Panc1 (cell line): ENCODE measurements at regions not wholly inside any gene's neighbourhood (a gene's known extent, or its start where the extent isn't known, plus 50 kb on each side); places are given as distances from the start of the nearest gene placed in this dataset.

Experiments
- ATAC-seq: fragments of 200-7000 bp; cut with Tn5 transposase; 2 replicates; pipeline ENCODE4 v1.9.1; 2020; ENCODE audit warnings: mild to moderate bottlenecking, moderate library complexity
- BruUV-seq: library from RNA; stranded (reverse); fragments of 400-500 nt; replicated peaks from 2 replicates; lab custom pipeline; 2021; lab: Mats Ljungman, UMichigan
- CTCF ChIA-PET: fragments of 300-600 bp; sonication (Branson Sonifier 250); formaldehyde crosslinking; loops from one replicate; lab custom pipeline; 2022; ENCODE audit warnings: antibody characterized with exemption; lab: Charles Lee
- POLR2A ChIA-PET: fragments of 300-600 bp; sonication (Branson Sonifier 250); formaldehyde crosslinking; loops from one replicate; lab custom pipeline; 2022; ENCODE audit warnings: antibody characterized with exemption; lab: Charles Lee
- DNase-seq: peaks from one replicate; pipeline ENCODE4 v3.0.0-alpha.2; 2010; ENCODE audit warnings: low read depth, low spot score
- H3K27ac ChIP-seq: 2 replicates; pipeline ENCODE4 v1.5.1; 2011; ENCODE audit warnings: mild to moderate bottlenecking, low read length, inconsistent platforms
- H3K27me3 ChIP-seq: fragments of 200-500 bp; sonication (Bioruptor generic); 2 replicates; pipeline ENCODE4 v1.6.0; 2014; ENCODE audit warnings: low read length, inconsistent platforms; ENCODE audit not compliant: control insufficient read depth, insufficient read depth
- H3K36me3 ChIP-seq: fragments of 200-500 bp; sonication (Bioruptor generic); 2 replicates; pipeline ENCODE4 v1.5.1; 2014; ENCODE audit warnings: inconsistent platforms, mild to moderate bottlenecking, low read length, moderate library complexity; ENCODE audit not compliant: control insufficient read depth, insufficient read depth
- H3K4me1 ChIP-seq: 2 replicates; pipeline ENCODE4 v1.5.1; 2011; ENCODE audit warnings: inconsistent platforms, mild to moderate bottlenecking, low read length, moderate library complexity; ENCODE audit not compliant: control insufficient read depth, insufficient read depth
- H3K4me3 ChIP-seq, 2 experiments: 2 replicates each; pipeline ENCODE4 v1.5.1; 2011 to 2012; ENCODE audit warnings: low read depth in 2 of 2, low read length in 2 of 2, mild to moderate bottlenecking in 2 of 2, inconsistent platforms in 1 of 2, moderate library complexity in 1 of 2
- H3K9me3 ChIP-seq: fragments of 200-500 bp; sonication (Bioruptor generic); 2 replicates; pipeline ENCODE4 v1.5.1; 2014; ENCODE audit warnings: low read depth, mild to moderate bottlenecking, inconsistent platforms, low read length, moderate library complexity; ENCODE audit not compliant: control insufficient read depth, insufficient read depth
- POLR2AphosphoS5 ChIP-seq: IDR thresholded peaks from 2 replicates; pipeline ENCODE4 v1.6.1; 2012; ENCODE audit warnings: mild to moderate bottlenecking, low read depth, low read length, moderate library complexity
- REST ChIP-seq, 2 experiments: IDR thresholded peaks; 2 replicates each; pipeline ENCODE4 v1.6.1; 2011 to 2012; ENCODE audit warnings: low read depth in 2 of 2, control low read depth in 1 of 2, low read length in 1 of 2, mild to moderate bottlenecking in 1 of 2, moderate library complexity in 1 of 2; ENCODE audit not compliant: insufficient read depth in 1 of 2
- SIN3A ChIP-seq: IDR thresholded peaks from 2 replicates; pipeline ENCODE4 v1.6.1; 2012; ENCODE audit warnings: low read depth, mild to moderate bottlenecking, low read length, moderate library complexity, borderline replicate concordance; ENCODE audit not compliant: insufficient read depth
- TCF7L2 ChIP-seq: IDR thresholded peaks from 2 replicates; pipeline ENCODE4 v1.6.1; 2011; ENCODE audit warnings: mild to moderate bottlenecking, low read depth, low read length, inconsistent platforms
- in situ Hi-C: cut with HindIII; loops from 2 replicates; pipeline ENCODE4 v1.10.0; 2016; ENCODE audit warnings: low sequenced_read_pairs, low pct_unique_long_range_greater_than_20kb
- intact Hi-C: fragments of 100-400 bp; cut with micrococcal nuclease; formaldehyde crosslinking; loops from one replicate; pipeline ENCODE4 v1.10.0; 2022; ENCODE audit not compliant: unreplicated experiment
- TF ChIP-seq, protein P1 (sequence below): fragments of 450-650 bp; IDR thresholded peaks from 2 replicates; pipeline ENCODE4 v1.5.1; 2017; ENCODE audit warnings: mild to moderate bottlenecking

- Histone ChIP-seq H3K36me3 (no peaks in the 10 kb centered on the region), H3K4me1 (no peaks in the 10 kb centered on the region), H3K27me3 (no peaks in the 10 kb centered on the region), H3K9me3 (no peaks in the 10 kb centered on the region), H3K27ac (no peak overlapping the region), H3K4me3 (no peak overlapping the region)
- in situ Hi-C loops: no loop called here
- no peak for TF ChIP-seq REST (IDR thresholded peaks at IDR 0.05; ENCODE audit: insufficient read depth in 1 of 2, low read depth in 2 of 2, low read length in 1 of 2)
- TF ChIP-seq, protein P1, sequence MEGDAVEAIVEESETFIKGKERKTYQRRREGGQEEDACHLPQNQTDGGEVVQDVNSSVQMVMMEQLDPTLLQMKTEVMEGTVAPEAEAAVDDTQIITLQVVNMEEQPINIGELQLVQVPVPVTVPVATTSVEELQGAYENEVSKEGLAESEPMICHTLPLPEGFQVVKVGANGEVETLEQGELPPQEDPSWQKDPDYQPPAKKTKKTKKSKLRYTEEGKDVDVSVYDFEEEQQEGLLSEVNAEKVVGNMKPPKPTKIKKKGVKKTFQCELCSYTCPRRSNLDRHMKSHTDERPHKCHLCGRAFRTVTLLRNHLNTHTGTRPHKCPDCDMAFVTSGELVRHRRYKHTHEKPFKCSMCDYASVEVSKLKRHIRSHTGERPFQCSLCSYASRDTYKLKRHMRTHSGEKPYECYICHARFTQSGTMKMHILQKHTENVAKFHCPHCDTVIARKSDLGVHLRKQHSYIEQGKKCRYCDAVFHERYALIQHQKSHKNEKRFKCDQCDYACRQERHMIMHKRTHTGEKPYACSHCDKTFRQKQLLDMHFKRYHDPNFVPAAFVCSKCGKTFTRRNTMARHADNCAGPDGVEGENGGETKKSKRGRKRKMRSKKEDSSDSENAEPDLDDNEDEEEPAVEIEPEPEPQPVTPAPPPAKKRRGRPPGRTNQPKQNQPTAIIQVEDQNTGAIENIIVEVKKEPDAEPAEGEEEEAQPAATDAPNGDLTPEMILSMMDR: no peak
- no peak for TF ChIP-seq TCF7L2
- no peak for TF ChIP-seq POLR2AphosphoS5
- no peak for TF ChIP-seq SIN3A
- DNase-seq (no peak), ATAC-seq (no peak)
- POLR2A ChIA-PET: no interaction called here
- CTCF ChIA-PET: no interaction called here
- BruUV-seq: no TSS peak
- intact Hi-C loops: no loop called here
These were observed 285.7 kb downstream of the RPS24 start for GRCh38 chr10:78319371-78319770.

GRCh38 chr10:78319841-78320240 is 286.2 kb downstream of the RPS24 start:
- Histone ChIP-seq H3K27me3 (no peaks in the 10 kb centered on the region), H3K9me3 (no peaks in the 10 kb centered on the region), H3K36me3 (no peaks in the 10 kb centered on the region), H3K27ac (no peak overlapping the region), H3K4me3 (no peak overlapping the region), H3K4me1 (no peaks in the 10 kb centered on the region)
- ChIA-PET CTCF (no interaction called here), POLR2A (interaction anchor here (0.5 kb wide), 1 partner anchor 244 kb away, joined by 3 read pairs; no protein-coding TSS in a partner anchor)
- DNase-seq: no peak
- BruUV-seq: no TSS peak
- ATAC-seq: no peak
- intact Hi-C loops (no loop called here), in situ Hi-C loops (no loop called here)
- TF ChIP-seq SIN3A (no peak), POLR2AphosphoS5 (no peak), REST (IDR thresholded peaks at IDR 0.05; ENCODE audit: insufficient read depth in 1 of 2, low read depth in 2 of 2, low read length in 1 of 2) (no peak), TCF7L2 (no peak)
- TF ChIP-seq, protein P1: no peak
